ENCODE measurements at regions not wholly inside any gene's neighbourhood (a gene's known extent, or its start where the extent isn't known, plus 50 kb on each side); places are given as distances from the start of the nearest gene placed in this dataset.

DNA sequence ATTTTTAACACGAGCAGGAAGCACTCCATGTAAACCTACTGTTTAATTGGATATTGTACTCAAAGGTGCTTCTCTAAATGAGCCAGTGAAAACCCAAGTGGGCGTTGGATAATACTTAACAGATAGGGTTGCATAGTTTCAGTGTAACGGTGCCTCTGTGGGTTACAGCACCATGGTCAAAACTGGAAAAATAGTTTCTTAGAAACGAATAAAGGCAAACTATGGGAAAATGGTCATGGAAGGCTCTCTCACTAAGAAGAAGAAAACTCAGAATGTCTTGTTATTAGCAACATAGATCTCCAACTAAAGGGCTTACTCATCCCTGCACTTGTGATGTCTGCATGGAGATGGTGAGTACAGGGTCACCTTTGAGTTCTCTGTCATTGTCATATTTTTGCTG is 59.1 kb upstream of the NEDD9 start:
- TF ChIP-seq, protein P1, sequence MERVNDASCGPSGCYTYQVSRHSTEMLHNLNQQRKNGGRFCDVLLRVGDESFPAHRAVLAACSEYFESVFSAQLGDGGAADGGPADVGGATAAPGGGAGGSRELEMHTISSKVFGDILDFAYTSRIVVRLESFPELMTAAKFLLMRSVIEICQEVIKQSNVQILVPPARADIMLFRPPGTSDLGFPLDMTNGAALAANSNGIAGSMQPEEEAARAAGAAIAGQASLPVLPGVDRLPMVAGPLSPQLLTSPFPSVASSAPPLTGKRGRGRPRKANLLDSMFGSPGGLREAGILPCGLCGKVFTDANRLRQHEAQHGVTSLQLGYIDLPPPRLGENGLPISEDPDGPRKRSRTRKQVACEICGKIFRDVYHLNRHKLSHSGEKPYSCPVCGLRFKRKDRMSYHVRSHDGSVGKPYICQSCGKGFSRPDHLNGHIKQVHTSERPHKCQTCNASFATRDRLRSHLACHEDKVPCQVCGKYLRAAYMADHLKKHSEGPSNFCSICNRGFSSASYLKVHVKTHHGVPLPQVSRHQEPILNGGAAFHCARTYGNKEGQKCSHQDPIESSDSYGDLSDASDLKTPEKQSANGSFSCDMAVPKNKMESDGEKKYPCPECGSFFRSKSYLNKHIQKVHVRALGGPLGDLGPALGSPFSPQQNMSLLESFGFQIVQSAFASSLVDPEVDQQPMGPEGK (tag by site-specific recombination; IDR thresholded peaks at IDR 0.05): no peak
- TF ChIP-seq ZNF830 (tag by site-specific recombination; IDR thresholded peaks at IDR 0.05; ENCODE audit: low read depth): no peak
- TF ChIP-seq SP3 (tag by site-specific recombination; IDR thresholded peaks at IDR 0.05): no peak
- no peak for TF ChIP-seq ZNF23 (tag by site-specific recombination; IDR thresholded peaks at IDR 0.05; ENCODE audit: borderline replicate concordance)
- TF ChIP-seq, protein P2, sequence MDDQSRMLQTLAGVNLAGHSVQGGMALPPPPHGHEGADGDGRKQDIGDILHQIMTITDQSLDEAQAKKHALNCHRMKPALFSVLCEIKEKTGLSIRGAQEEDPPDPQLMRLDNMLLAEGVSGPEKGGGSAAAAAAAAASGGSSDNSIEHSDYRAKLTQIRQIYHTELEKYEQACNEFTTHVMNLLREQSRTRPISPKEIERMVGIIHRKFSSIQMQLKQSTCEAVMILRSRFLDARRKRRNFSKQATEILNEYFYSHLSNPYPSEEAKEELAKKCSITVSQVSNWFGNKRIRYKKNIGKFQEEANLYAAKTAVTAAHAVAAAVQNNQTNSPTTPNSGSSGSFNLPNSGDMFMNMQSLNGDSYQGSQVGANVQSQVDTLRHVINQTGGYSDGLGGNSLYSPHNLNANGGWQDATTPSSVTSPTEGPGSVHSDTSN (CRISPR knock-in tag; IDR thresholded peaks at IDR 0.05): no peak
- TF ChIP-seq, protein P3, sequence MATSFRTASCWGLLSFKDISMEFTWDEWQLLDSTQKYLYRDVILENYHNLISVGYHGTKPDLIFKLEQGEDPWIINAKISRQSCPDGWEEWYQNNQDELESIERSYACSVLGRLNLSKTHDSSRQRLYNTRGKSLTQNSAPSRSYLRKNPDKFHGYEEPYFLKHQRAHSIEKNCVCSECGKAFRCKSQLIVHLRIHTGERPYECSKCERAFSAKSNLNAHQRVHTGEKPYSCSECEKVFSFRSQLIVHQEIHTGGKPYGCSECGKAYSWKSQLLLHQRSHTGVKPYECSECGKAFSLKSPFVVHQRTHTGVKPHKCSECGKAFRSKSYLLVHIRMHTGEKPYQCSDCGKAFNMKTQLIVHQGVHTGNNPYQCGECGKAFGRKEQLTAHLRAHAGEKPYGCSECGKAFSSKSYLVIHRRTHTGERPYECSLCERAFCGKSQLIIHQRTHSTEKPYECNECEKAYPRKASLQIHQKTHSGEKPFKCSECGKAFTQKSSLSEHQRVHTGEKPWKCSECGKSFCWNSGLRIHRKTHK (tag by site-specific recombination; IDR thresholded peaks at IDR 0.05): no peak
- TF ChIP-seq HOXC10 (CRISPR knock-in tag; IDR thresholded peaks at IDR 0.05): no peak
- TF ChIP-seq, protein P4, sequence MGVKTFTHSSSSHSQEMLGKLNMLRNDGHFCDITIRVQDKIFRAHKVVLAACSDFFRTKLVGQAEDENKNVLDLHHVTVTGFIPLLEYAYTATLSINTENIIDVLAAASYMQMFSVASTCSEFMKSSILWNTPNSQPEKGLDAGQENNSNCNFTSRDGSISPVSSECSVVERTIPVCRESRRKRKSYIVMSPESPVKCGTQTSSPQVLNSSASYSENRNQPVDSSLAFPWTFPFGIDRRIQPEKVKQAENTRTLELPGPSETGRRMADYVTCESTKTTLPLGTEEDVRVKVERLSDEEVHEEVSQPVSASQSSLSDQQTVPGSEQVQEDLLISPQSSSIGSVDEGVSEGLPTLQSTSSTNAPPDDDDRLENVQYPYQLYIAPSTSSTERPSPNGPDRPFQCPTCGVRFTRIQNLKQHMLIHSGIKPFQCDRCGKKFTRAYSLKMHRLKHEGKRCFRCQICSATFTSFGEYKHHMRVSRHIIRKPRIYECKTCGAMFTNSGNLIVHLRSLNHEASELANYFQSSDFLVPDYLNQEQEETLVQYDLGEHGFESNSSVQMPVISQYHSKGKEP (tag by site-specific recombination; IDR thresholded peaks at IDR 0.05): no peak
- TF ChIP-seq ZNF221 (tag by site-specific recombination; IDR thresholded peaks at IDR 0.05; ENCODE audit: borderline replicate concordance): no peak
- TF ChIP-seq ZNF404 (tag by site-specific recombination; IDR thresholded peaks at IDR 0.05): no peak
- TF ChIP-seq ZNF510 (tag by site-specific recombination; IDR thresholded peaks at IDR 0.05; ENCODE audit: insufficient replicate concordance): no peak
- TF ChIP-seq, protein P5, sequence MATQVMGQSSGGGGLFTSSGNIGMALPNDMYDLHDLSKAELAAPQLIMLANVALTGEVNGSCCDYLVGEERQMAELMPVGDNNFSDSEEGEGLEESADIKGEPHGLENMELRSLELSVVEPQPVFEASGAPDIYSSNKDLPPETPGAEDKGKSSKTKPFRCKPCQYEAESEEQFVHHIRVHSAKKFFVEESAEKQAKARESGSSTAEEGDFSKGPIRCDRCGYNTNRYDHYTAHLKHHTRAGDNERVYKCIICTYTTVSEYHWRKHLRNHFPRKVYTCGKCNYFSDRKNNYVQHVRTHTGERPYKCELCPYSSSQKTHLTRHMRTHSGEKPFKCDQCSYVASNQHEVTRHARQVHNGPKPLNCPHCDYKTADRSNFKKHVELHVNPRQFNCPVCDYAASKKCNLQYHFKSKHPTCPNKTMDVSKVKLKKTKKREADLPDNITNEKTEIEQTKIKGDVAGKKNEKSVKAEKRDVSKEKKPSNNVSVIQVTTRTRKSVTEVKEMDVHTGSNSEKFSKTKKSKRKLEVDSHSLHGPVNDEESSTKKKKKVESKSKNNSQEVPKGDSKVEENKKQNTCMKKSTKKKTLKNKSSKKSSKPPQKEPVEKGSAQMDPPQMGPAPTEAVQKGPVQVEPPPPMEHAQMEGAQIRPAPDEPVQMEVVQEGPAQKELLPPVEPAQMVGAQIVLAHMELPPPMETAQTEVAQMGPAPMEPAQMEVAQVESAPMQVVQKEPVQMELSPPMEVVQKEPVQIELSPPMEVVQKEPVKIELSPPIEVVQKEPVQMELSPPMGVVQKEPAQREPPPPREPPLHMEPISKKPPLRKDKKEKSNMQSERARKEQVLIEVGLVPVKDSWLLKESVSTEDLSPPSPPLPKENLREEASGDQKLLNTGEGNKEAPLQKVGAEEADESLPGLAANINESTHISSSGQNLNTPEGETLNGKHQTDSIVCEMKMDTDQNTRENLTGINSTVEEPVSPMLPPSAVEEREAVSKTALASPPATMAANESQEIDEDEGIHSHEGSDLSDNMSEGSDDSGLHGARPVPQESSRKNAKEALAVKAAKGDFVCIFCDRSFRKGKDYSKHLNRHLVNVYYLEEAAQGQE (tag by site-specific recombination; IDR thresholded peaks at IDR 0.05): no peak
- no peak for TF ChIP-seq REPIN1 (tag by site-specific recombination; IDR thresholded peaks at IDR 0.05; ENCODE audit: low read depth)
- TF ChIP-seq, protein P6, sequence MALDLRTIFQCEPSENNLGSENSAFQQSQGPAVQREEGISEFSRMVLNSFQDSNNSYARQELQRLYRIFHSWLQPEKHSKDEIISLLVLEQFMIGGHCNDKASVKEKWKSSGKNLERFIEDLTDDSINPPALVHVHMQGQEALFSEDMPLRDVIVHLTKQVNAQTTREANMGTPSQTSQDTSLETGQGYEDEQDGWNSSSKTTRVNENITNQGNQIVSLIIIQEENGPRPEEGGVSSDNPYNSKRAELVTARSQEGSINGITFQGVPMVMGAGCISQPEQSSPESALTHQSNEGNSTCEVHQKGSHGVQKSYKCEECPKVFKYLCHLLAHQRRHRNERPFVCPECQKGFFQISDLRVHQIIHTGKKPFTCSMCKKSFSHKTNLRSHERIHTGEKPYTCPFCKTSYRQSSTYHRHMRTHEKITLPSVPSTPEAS (tag by site-specific recombination; IDR thresholded peaks at IDR 0.05): no peak
- TF ChIP-seq ZSCAN16 (tag by site-specific recombination; IDR thresholded peaks at IDR 0.05): no peak
- no peak for TF ChIP-seq ZNF174 (tag by site-specific recombination; IDR thresholded peaks at IDR 0.05)
- no peak for TF ChIP-seq ZNF768 (tag by site-specific recombination; IDR thresholded peaks at IDR 0.05)
- TF ChIP-seq ZNF621 (tag by site-specific recombination; IDR thresholded peaks at IDR 0.05): no peak
- TF ChIP-seq ZFP41 (tag by site-specific recombination; IDR thresholded peaks at IDR 0.05; ENCODE audit: borderline replicate concordance): no peak
- Histone ChIP-seq H3K27ac (ENCODE audit: extremely low read depth, low read depth, low read length) (no peak overlapping the region), H3K9me3 (ENCODE audit: control insufficient read depth, insufficient read depth, low read depth, low read length) (no peaks in the 10 kb centered on the region; the same call in 1 of the 2 replicates), H3K4me3 (ENCODE audit: low read depth, low read length) (no peak overlapping the region), H3K4me1 (ENCODE audit: control insufficient read depth, insufficient read depth, low read length) (no peaks in the 10 kb centered on the region), H3K36me3 (ENCODE audit: control insufficient read depth in 2 of 2, insufficient read depth in 1 of 2, low read length in 2 of 2) (no peaks in the 10 kb centered on the region)
- POLR2A ChIA-PET: no interaction called here
- CTCF ChIA-PET: interaction anchor here (0.6 to 1.3 kb wide), 2 partner anchors 20 to 447 kb away, joined by 4 read pairs; no protein-coding TSS in a partner anchor
